ENCODE measurements at regions not wholly inside any gene's neighbourhood (a gene's known extent, or its start where the extent isn't known, plus 50 kb on each side); places are given as distances from the start of the nearest gene placed in this dataset.

GRCh38 chr4:182192511-182193181, 50.6 kb upstream of the TENM3 start:
- peak overlapping the region; percentile 70; the same call in 1 of the 2 replicates for H3K18ac ChIP-seq (ENCODE audit: low read depth, low read length)
- peaks cover 6 to 12% of the 10 kb centered on the region in 2 experiments for H3K79me1 ChIP-seq (ENCODE audit: low read depth in 1 of 2, low read length in 2 of 2)
- H2AFZ ChIP-seq (replicated peaks; ENCODE audit: low read length, poor library complexity) = no peak overlapping the region
- no peaks in the 10 kb centered on the region for H4K20me1 ChIP-seq (ENCODE audit: insufficient read depth, low read length)
- H2AK9ac ChIP-seq (replicated peaks; ENCODE audit: low read depth, low read length, poor library complexity) = no peak overlapping the region
- no peak overlapping the region for H4K5ac ChIP-seq (ENCODE audit: low read depth, low read length)
- H3K56ac ChIP-seq (ENCODE audit: extremely low read depth, insufficient read depth, low read length) = no peak overlapping the region
- H2AK5ac ChIP-seq (ENCODE audit: low read depth, low read length) = no peak overlapping the region
- H3K4me3 ChIP-seq (ENCODE audit: insufficient read depth, low read depth, low read length) = no peak overlapping the region
- H3K36me3 ChIP-seq (ENCODE audit: control insufficient read depth, insufficient read depth, low read length) = no peaks in the 10 kb centered on the region
- no peak overlapping the region for H2BK20ac ChIP-seq (ENCODE audit: low read depth, low read length)
- no peak overlapping the region for H3K27ac ChIP-seq (ENCODE audit: insufficient read depth, low read length)
- no peak overlapping the region for H2BK120ac ChIP-seq (ENCODE audit: low read depth, low read length)
- no peak overlapping the region for H2BK15ac ChIP-seq (ENCODE audit: low read depth, low read length)
- no TSS peak for BruUV-seq (replicated peaks)
- ATAC-seq (ENCODE audit: low read depth) = peak; percentile 55
- H3K9me1 ChIP-seq (ENCODE audit: insufficient read depth, low read length) = peaks cover 7% of the 10 kb centered on the region; the same call in 1 of the 2 replicates
- peak overlapping the region; percentile 54; the same call in 1 of the 2 replicates for H3K4me2 ChIP-seq (ENCODE audit: low read depth, low read length)
- no peak overlapping the region for H3K23ac ChIP-seq (ENCODE audit: low read depth, low read length)
- WGBS, 2 experiments (ENCODE audit: extremely low coverage in 2 of 2, insufficient read length in 1 of 2) = no CpG with 5 or more reads among the region's 1 CpG
- no peak overlapping the region; the same call in 1 of the 2 replicates for H3K14ac ChIP-seq (replicated peaks; ENCODE audit: low read depth, low read length)
- H3K9me3 ChIP-seq (ENCODE audit: control insufficient read depth, insufficient read depth, low read length) = no peaks in the 10 kb centered on the region
- no peak overlapping the region; the same call in 1 of the 2 replicates for H3K4ac ChIP-seq (ENCODE audit: low read depth, low read length)
- peaks cover 9% of the 10 kb centered on the region for H3K4me1 ChIP-seq (ENCODE audit: control insufficient read depth, insufficient read depth, low read length)
- H4K91ac ChIP-seq (ENCODE audit: insufficient read depth, low read depth, low read length) = no peak overlapping the region
- dilution Hi-C loops (cut with HindIII; ENCODE audit: low sequenced_read_pairs, unreplicated experiment) = no loop called here
- DNase-seq = peak; percentile 66
- in situ Hi-C loops (cut with MboI; ENCODE audit: low sequenced_read_pairs) = no loop called here
- ChIA-PET POLR2A (ENCODE audit: unreplicated experiment) (no interaction called here), CTCF (no interaction called here)
- TF ChIP-seq USF2 (IDR thresholded peaks at IDR 0.05; ENCODE audit: low read depth, low read length) (no peak), MAFK (IDR thresholded peaks at IDR 0.05; ENCODE audit: low read depth, low read length) (peak; percentile 93), CHD1 (IDR thresholded peaks at IDR 0.05; ENCODE audit: low read depth, low read length) (no peak), NFE2L2 (IDR thresholded peaks at IDR 0.05; ENCODE audit: low read depth, low read length) (no peak)
- H3K9ac ChIP-seq (ENCODE audit: low read depth, low read length) = no peak overlapping the region
- H4K8ac ChIP-seq (ENCODE audit: low read depth in 2 of 2, low read length in 2 of 2) = no peak overlapping the region
- no peaks in the 10 kb centered on the region for H3K27me3 ChIP-seq (ENCODE audit: control insufficient read depth, insufficient read depth, low read length)
- peak overlapping the region; percentile 29 for H2BK5ac ChIP-seq (ENCODE audit: low read depth, low read length, poor library complexity, severe bottlenecking)
- intact Hi-C loops (cut with micrococcal nuclease) = no loop called here

All from IMR-90 (cell line).